ENCODE measurements at regions not wholly inside any gene's neighbourhood (a gene's known extent, or its start where the extent isn't known, plus 50 kb on each side); places are given as distances from the start of the nearest gene placed in this dataset.

DNA sequence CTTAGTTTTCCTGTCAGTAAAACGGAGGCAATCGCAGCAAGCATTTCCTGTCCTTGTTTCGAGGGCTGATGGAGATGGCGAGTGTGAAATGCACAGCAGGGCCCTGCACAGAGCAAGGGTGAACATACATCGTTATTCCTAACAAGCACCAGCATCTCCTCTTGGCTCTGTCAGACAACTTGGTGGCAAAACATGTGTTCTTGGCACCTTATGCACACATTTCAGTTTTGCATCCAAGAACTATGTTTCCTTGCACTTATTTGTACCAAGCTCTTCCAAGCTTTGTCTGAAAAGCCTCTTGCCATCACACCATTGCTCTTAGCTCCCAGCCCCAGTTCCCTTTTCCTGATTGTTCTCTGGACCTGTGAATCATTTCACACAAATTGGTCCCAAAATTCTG is 132.9 kb upstream of the GRB10 start:
- no peak for TF ChIP-seq CTCF (IDR thresholded peaks at IDR 0.05)
- no peak for TF ChIP-seq POLR2A (IDR thresholded peaks at IDR 0.05)
